ENCODE measurements at regions not wholly inside any gene's neighbourhood (a gene's known extent, or its start where the extent isn't known, plus 50 kb on each side); places are given as distances from the start of the nearest gene placed in this dataset.
"Not testable (repeated sequence)": the region's sequence is repeated elsewhere in the genome, so short reads cannot be mapped to it uniquely, and the experiment has no call there.

GRCh38 chr7:55304018-55304762 lies 60.9 kb upstream of the LANCL2 start:
- no peak for DNase-seq

GRCh38 chr7:55305135-55305534 lies 60.0 kb upstream of the LANCL2 start:
- DNase-seq = no peak

- DNase-seq = no peak
These were observed 58.8 kb upstream of the LANCL2 start for GRCh38 chr7:55306331-55306730.

- DNase-seq = no peak
These were observed 57.8 kb upstream of the LANCL2 start for GRCh38 chr7:55307123-55307916.

GRCh38 chr7:55308186-55308929 lies 56.8 kb upstream of the LANCL2 start:
- no peak for DNase-seq

- DNase-seq = peak; percentile 34
These were observed 55.8 kb upstream of the LANCL2 start for GRCh38 chr7:55309040-55309991.

DNA sequence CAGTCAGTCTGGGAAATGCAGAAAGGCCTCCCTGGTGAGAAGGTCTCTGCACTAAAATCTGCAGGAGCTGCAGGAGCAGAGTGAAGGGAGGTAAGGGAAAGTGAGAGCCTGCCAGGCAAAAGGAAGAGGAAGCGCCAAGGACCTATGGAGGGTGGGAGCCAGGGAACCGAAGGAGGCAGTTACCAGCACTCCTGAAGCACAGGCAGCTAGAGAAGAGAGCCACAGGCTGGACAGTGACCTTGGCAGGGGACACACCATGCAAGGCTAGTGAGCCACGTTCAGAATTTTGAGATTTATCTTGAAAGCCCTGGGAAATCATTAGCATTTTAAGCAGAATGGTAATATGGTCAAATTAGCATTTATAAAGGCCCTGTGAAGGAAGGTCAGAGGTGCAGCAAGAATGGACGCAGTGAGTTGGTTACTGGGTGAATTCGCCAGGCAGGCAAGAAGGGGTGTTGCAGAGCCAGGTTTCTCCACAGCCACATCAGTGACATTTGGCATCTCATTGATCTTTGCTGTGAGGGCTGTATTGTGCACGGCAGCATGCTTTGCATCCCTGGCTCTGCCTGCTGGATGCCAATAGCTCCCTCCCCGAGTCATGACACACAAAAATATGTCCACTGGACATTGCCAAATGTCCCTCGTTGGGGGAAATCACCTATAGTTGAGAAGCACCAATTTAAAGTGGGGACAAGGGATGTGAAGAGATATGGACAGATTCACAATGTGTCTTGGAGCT lies 54.7 kb upstream of the LANCL2 start:
- no peak for DNase-seq

DNA sequence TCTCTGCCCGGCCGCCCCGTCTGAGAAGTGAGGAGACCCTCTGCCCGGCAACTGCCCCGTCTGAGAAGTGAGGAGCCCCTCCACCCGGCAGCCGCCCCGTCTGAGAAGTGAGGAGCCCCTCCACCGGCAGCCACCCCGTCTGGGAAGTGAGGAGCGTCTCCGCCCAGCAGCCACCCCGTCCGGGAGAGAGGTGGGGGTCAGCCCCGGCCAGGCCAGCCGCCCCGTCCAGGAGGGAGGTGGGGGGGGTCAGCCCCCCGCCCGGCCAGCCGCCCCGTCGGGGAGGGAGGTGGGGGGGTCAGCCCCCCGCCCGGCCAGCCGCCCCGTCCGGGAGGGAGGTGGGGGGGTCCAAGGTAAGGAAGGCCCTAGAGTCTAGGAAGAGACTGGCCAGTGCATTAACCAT lies 53.2 kb upstream of the LANCL2 start:
- not testable (repeated sequence) for DNase-seq

DNA sequence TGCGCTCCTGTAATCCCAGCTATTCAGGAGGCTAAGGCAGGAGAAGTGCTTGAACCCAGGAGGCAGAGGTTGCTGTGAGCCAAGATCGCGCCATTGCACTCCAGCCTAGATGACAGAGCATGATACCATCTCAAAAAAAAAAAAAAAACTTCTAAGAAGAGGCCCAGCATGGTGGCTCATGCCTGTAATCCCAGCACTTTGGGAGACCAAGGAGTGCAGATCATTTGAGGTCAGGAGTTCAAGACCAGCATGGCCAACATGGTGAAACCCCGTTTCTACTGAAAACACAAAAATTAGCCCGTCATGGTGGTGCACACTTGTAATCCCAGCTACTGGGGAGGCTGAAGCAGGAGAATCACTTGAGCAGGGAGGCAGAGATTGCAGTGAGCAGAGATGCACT lies 51.5 kb upstream of the LANCL2 start:
- DNase-seq = not testable (repeated sequence)

DNA sequence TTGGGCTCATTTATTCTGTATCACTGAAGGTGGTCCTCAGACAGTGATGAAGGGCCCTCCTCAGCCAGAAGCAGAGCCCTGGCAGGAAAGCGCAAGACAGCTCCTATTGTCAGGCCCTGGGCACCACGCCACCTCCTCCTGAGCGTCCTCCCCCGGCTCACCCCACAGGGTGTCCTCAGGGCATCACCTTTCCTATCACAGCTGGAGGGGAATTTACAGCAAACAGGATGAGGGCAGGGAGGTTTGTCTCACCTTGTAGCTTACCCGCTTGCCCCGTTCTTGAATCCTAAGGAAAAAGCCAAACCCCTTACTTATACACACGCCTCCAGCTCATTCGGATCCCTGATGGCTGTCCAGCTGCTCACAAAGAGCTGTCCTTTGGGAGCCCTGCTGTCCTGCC lies 50.2 kb upstream of the LANCL2 start:
- DNase-seq = no peak

Measured in stimulated activated CD4-positive, alpha-beta T cell treated with anti-CD3 and anti-CD28 coated beads, Interleukin-12 subunit alpha, Interleukin-12 subunit beta, amount 100 ng/mL, for 4 hours (primary cell).